CD4-positive, alpha-beta T cell treated with Interleukin-4 for 1 hour (primary cell): ENCODE measurements at regions not wholly inside any gene's neighbourhood (a gene's known extent, or its start where the extent isn't known, plus 50 kb on each side); places are given as distances from the start of the nearest gene placed in this dataset.
"Not testable (repeated sequence)": the region's sequence is repeated elsewhere in the genome, so short reads cannot be mapped to it uniquely, and the experiment has no call there.

ENCODE experiments used
- DNase-seq, 2 donors: peaks; one replicate each; pipeline ENCODE4 v3.0.0-alpha.2; 2020 to 2022

GRCh38 chr12:46990211-46990610 lies 89.2 kb upstream of the PCED1B start:
- no peak for DNase-seq

DNA sequence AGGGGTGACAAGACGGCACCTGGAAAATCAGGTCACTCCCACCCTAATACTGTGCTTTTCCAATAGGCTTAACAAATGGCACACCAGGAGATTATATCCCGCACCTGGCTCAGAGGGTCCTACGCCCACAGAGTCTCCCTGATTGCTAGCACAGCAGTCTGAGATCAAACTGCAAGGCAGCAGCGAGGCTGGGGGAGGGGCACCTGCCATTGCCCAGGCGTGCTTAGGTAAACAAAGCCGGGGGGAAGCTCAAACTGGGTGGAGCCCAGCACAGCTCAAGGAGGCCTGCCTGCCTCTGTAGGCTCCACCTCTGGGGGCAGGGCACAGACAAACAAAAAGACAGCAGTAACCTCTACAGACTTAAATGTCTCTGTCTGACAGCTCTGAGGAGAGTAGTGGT lies 87.4 kb upstream of the PCED1B start:
- not testable (repeated sequence) for DNase-seq

DNA sequence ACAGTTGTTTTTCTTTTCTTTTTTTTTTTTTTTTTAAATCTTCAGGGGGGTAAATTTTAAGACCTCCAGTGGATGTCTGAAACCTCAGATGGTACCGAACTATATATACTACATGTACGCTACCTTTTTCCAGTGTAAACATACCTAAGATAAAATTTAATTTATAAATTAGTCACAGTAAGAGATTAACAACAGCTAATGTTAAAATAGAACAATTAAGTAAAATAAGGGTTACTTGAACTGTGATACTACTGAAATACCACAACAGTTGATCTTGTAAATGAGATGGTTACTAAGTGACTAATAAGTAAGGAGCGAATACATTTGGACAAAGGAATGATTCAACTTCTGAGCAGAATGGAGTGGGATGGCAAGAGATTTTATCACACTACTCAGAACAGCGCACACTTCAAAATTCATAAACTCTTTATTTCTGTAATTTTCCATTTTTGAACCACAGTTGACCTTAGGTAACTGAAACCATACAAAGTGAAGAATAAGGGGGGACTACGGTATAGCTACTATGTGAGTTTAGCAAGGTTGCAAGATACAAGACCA lies 80.5 kb upstream of the PCED1B start:
- DNase-seq, result no peak

DNA sequence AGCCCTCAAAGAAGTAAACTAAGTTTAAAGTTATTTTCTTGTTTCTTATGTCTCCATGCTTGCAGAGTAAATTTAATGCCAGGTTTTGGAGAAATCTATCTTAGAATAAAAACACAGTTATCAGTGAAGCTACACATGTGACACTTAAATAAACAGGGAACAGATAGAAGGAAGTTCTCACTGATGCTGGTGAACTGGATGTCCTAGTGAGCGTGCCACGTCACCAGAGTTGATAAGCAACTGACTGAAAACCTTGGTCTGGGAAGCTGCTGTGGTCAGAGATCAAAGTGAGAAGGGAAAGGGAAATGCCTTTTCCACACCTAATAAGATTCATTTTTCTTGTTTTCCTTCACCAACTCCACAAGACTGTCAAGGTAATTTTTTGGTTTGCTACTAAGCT lies 74.8 kb upstream of the PCED1B start:
- no peak for DNase-seq

DNA sequence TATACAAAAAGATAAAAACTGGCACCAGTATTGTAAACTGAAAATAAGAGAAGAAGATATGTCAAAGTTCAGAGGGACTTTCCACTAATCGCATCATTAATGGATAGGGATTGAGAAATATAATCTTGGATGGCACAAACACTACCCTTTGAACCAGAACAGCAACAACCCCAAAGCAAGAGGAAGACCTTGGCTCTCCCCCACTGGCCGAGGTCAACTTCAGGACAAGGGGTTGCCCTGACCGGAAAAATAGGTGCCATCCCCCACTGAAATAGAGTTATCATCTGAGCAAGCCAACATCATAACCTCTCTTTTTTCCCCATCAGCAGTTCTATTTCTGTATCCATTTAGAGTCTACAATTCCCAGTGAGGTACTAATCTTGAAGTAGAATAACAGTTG lies 72.4 kb upstream of the PCED1B start:
- DNase-seq, result no peak

DNA sequence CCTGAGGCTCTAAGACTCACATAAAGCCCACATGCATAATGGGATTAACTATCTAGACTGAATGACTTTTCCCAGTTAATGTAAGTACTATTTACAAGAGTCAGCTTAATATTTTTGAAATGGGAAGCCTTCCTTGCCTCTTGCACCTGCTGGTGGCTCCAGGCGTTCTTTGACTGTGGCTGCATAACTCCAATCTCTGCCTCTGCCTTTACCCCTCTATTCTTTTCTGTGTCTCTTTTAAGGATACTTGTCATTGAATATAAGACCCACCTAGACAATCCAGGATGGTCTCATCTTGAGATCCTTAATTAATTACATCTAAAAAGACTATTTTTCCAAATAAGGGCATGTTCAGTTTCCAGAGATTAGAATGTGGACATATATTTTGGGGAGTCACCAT lies 66.9 kb upstream of the PCED1B start:
- DNase-seq, result no peak

GRCh38 chr12:47014474-47014873 lies 64.9 kb upstream of the PCED1B start:
- DNase-seq, result no peak

- DNase-seq, result no peak
Observed at GRCh38 chr12:47015381-47015780, 64.0 kb upstream of the PCED1B start.

GRCh38 chr12:47017041-47017713 lies 62.2 kb upstream of the PCED1B start:
- DNase-seq, result no peak

DNA sequence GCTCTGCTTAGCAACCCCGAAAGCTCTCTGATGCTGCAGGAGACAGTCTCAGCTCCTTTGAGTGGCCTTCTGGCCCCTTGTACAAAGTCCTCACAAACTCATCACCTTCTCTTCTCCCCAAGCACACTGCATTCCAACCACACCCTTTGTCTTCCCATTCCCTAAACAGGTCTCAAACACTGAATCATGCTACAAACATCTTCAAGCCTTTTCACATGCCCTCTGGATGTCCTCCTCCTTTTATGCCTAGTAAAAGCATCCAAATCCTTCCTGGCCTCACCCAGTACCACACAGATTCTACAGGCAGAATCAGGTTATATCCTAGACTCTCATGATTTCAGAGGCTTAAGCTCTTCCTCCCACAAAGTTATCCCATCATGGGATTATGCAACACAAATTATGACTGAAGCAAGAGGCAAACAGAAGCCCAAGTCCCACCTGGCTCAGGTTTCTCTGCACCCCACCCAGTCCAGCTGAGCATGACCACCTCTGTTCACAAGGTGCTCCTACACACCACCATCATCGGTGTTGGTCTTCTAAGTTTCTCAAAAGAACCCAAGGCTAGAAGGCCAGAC lies 61.4 kb upstream of the PCED1B start:
- no peak for DNase-seq

DNA sequence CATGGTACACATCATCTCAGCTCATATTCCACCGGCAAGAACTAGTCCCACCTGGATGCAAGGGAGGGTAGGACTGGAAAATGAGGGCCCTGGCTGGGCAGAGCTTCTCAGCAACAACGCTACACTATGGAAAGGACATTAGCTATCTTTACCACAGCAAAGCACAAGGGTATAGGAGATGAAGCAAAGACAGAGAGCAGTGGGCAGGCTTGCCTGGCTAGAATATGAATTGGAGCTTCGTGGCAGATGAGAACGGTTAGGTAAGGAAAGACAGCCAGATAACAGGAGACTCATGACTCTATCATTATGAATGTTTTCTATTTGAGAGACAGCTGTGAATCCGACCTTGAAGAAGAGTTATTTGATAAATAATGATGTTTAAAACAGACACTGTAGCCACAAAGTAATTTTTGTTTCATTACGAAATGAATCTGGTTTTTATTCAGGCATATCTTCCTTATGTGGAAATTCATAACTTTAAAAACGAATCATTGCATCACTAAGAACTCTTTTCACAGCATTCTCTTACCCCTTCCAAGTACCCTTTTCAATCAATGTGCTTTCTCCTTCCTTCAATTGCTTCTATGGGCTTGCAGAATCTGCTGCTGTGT lies 59.1 kb upstream of the PCED1B start:
- DNase-seq, result no peak

DNA sequence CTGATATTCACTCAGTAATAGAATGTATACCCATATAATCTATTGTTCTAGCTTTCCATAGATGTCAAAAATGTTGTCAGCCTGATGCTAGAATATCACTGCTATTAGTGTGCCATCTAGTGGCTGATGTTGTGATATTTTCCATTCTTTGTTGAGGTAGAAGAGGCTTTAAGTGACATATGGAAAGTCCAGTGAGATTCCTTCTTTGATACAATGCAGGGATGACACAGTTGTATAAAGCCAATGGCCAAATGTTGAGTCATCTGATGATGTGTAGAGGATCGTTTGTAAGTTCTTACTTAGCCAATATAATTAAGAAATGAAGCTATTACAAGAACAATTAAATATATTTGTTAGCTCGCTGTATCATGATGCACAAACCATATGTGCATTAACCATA lies 58.1 kb upstream of the PCED1B start:
- peak in 1 of 2 donors; percentile 61 for DNase-seq

GRCh38 chr12:47022296-47022695 lies 57.1 kb upstream of the PCED1B start:
- DNase-seq, result no peak

DNA sequence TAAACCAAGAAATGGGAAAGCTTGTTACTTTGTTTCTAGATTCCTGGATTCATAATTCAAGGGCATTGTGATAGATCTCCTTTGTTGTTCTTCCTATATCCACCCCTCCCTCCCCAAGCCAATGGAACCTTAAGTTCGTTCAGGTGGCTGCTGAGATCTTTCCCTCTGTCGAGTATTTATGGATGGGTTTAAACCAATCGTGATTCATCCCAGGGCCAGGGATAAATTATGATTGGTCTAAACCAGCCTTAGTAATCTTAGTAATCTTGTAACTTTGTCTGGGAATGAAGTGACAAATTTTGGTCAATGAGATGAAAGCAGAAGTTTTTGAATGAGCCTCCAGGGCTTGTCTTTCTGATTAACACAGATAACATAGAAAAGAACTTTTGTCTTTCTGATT lies 56.1 kb upstream of the PCED1B start:
- DNase-seq, result no peak

- no peak for DNase-seq
Observed at GRCh38 chr12:47023953-47024352, 55.5 kb upstream of the PCED1B start.

DNA sequence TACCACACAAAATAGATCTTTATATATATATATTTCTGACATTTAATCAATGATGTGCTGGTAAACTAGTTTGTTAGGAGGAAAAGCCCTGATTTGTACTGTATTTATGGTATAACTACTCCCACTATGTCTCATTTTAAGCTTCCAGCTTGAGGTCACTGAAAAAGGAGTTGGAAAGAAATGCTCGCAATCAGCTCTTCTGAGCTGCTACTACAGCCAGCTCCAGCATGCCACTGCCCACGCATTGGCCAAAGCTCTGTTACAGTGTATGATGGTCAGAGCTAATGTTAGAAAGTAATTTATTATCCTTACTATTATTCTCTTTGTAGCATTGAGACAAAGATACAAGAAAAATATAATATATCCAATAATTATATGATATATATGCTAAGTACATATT lies 55.0 kb upstream of the PCED1B start:
- DNase-seq, result no peak

DNA sequence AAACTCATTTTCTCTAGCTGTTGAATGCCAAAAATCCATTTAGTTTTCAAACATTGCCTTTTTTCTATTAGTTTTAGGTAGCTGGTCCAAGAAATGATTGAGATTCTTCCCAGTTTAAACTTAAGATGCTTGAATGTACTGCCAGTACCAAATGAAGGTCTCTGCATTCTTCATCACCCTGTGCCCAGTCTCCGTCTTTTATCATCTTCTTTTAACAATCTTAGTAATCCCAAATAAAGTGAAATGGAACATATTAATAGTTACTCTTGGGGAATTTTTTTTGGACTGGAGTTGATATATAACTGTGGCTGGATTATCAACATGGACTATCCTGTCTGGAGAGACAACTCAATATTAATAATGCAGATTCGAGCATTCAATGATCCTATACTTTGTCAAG lies 54.1 kb upstream of the PCED1B start:
- DNase-seq, result no peak

DNA sequence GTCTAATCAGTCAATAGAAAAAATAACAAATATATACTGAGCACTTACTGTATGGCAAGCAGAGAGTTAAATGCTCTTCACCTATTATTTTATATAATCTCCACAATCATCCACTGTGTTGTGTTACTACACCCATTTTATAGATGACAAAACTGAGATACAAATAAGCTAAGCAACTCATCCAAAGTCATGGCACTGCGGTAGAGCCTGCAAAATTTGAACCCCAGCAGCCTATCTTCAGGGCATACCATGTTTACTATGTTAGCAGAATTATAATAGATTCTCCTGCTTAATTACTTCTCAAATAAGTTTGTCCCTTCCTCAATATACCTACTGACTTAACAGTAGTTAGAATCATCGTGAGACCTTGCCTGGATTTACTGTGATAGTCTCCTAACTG lies 53.6 kb upstream of the PCED1B start:
- no peak for DNase-seq

- no peak for DNase-seq
Observed at GRCh38 chr12:47026291-47026690, 53.1 kb upstream of the PCED1B start.
